ENCODE measurements at regions not wholly inside any gene's neighbourhood (a gene's known extent, or its start where the extent isn't known, plus 50 kb on each side); places are given as distances from the start of the nearest gene placed in this dataset.
A peak's percentile ranks its signal among the peaks of the same experiment; 100 is the strongest.

DNA sequence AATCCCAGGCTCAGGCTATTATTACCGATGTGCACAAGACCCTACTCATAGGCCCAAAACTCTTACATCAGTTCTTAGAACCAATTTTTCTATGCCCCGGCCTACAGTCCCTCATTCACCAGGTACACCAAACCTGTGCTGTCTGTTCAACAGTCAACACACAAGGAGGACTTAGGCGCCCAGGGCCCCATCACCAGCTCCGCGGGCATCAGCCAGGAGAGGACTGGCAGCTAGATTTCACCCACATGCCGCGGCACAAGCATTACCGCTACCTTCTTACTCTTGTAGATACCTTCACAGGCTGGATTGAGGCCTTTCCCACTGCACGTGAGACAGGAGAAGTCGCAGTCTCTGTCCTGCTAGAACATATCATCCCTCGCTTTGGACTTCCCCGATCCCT is 962.5 kb downstream of the RPA4 start:
- FAIRE-seq (no peak), DNase-seq (peak in 2 of 6 donors; percentile 7 to 28), ATAC-seq (no peak)
- 88 to 92% methylated on average over 12 of the region's 12 CpGs for WGBS, 2 donors
- no peaks in the 10 kb centered on the region for H3K27me3 ChIP-seq
- no peak overlapping the region for H3K27ac ChIP-seq
- H3K4me3 ChIP-seq: no peak overlapping the region
- H3K36me3 ChIP-seq: no peaks in the 10 kb centered on the region
- TF ChIP-seq, protein P1, sequence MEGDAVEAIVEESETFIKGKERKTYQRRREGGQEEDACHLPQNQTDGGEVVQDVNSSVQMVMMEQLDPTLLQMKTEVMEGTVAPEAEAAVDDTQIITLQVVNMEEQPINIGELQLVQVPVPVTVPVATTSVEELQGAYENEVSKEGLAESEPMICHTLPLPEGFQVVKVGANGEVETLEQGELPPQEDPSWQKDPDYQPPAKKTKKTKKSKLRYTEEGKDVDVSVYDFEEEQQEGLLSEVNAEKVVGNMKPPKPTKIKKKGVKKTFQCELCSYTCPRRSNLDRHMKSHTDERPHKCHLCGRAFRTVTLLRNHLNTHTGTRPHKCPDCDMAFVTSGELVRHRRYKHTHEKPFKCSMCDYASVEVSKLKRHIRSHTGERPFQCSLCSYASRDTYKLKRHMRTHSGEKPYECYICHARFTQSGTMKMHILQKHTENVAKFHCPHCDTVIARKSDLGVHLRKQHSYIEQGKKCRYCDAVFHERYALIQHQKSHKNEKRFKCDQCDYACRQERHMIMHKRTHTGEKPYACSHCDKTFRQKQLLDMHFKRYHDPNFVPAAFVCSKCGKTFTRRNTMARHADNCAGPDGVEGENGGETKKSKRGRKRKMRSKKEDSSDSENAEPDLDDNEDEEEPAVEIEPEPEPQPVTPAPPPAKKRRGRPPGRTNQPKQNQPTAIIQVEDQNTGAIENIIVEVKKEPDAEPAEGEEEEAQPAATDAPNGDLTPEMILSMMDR (IDR thresholded peaks at IDR 0.05): no peak
- H3K4me1 ChIP-seq: no peaks in the 10 kb centered on the region
- intact Hi-C loops (cut with DNase I): no loop called here
- H3K9me3 ChIP-seq: no peaks in the 10 kb centered on the region

GRCh38 chrX:97846718-97847237 is 963.1 kb downstream of the RPA4 start:
- WGBS, 2 donors: 86 to 91% methylated on average over 25 of the region's 25 CpGs
- Histone ChIP-seq H3K9me3 (no peaks in the 10 kb centered on the region), H3K27ac (no peak overlapping the region), H3K36me3 (no peaks in the 10 kb centered on the region), H3K4me1 (no peaks in the 10 kb centered on the region), H3K4me3 (no peak overlapping the region), H3K27me3 (no peaks in the 10 kb centered on the region)
- intact Hi-C loops (cut with DNase I): no loop called here
- TF ChIP-seq, protein P1 (IDR thresholded peaks at IDR 0.05): no peak
- DNase-seq (peak in 1 of 6 donors; percentile 24), FAIRE-seq (no peak), ATAC-seq (no peak)

GRCh38 chrX:97847885-97848679 is 964.4 kb downstream of the RPA4 start:
- no peak overlapping the region for H3K27ac ChIP-seq
- no peaks in the 10 kb centered on the region for H3K4me1 ChIP-seq
- no peaks in the 10 kb centered on the region for H3K36me3 ChIP-seq
- intact Hi-C loops (cut with DNase I): no loop called here
- FAIRE-seq (no peak), ATAC-seq (no peak), DNase-seq (peak in 2 of 6 donors; percentile 11 to 32)
- WGBS, 2 donors: 79 to 88% methylated on average over 25 of the region's 25 CpGs
- H3K27me3 ChIP-seq: no peaks in the 10 kb centered on the region
- TF ChIP-seq, protein P1 (IDR thresholded peaks at IDR 0.05): no peak
- H3K4me3 ChIP-seq: no peak overlapping the region
- H3K9me3 ChIP-seq: no peaks in the 10 kb centered on the region

- H3K4me3 ChIP-seq: no peak overlapping the region
- TF ChIP-seq, protein P1 (IDR thresholded peaks at IDR 0.05): no peak
- DNase-seq (no peak), ATAC-seq (no peak), FAIRE-seq (no peak)
- H3K9me3 ChIP-seq: no peaks in the 10 kb centered on the region
- H3K27ac ChIP-seq: no peak overlapping the region
- no peaks in the 10 kb centered on the region for H3K27me3 ChIP-seq
- no peaks in the 10 kb centered on the region for H3K36me3 ChIP-seq
- H3K4me1 ChIP-seq: no peaks in the 10 kb centered on the region
- intact Hi-C loops (cut with DNase I): no loop called here
Observed at GRCh38 chrX:97849951-97850350, 966.2 kb downstream of the RPA4 start.

GRCh38 chrX:97850911-97851310 is 967.2 kb downstream of the RPA4 start:
- Histone ChIP-seq H3K4me3 (no peak overlapping the region), H3K36me3 (no peaks in the 10 kb centered on the region), H3K27ac (no peak overlapping the region), H3K9me3 (no peaks in the 10 kb centered on the region), H3K27me3 (no peaks in the 10 kb centered on the region), H3K4me1 (no peaks in the 10 kb centered on the region)
- intact Hi-C loops (cut with DNase I): no loop called here
- TF ChIP-seq, protein P1 (IDR thresholded peaks at IDR 0.05): no peak
- DNase-seq (no peak), ATAC-seq (no peak), FAIRE-seq (no peak)
- WGBS, 2 donors: 20 to 26% methylated on average over 1 of the region's 1 CpG

Measured in pancreas (tissue), 10 donors.